ENCODE measurements at regions not wholly inside any gene's neighbourhood (a gene's known extent, or its start where the extent isn't known, plus 50 kb on each side); places are given as distances from the start of the nearest gene placed in this dataset.

DNA sequence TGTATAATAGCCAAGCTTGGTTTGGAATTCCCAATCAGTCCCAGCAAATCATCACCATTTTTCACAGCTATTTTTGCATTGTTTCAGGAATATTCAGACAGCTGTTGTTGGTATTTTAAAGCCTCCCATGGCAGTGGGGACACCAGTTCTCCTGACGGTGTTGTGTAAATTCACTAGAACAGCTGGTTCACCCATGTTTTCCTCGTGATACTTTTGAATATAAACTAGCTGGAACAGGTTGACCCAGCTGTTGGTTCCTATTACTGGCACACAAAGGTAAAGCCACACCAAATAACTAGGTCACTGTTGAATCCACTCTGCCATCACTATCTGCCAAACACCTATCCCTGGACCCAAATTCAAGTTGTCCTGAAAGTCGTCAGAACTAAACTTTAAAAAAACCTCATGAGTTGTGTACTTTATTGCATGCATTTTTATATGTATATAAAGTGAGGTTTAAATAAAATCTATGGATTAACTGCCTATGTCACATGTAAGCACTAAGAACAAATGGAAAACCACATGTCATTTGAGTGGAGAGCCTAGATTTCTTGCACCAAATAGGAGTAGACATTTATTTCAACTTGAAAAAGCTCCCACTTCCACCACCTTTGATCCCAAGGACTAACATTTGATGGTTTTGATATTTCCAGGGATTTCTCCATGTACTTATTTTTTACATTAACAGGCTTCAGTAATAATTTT is 121.9 kb upstream of the PIK3R1 start:
- no peak for DNase-seq
- Mint-ChIP-seq H3K9me3 (peaks cover 0 to 10% (median 4%) of the 10 kb centered on the region in 8 donors), H3K4me1 (no peaks in the 10 kb centered on the region), H3K27me3 (peaks cover 0 to 1% of the 10 kb centered on the region in 2 donors), H3K4me3 (no peak overlapping the region), H3K27ac (no peak overlapping the region), H3K36me3 (no peaks in the 10 kb centered on the region)
- Histone ChIP-seq H3K4me1 (ENCODE audit: insufficient read depth, low read length) (no peaks in the 10 kb centered on the region), H3K9me3 (ENCODE audit: control insufficient read depth in 1 of 2, low read length in 2 of 2) (no peaks in the 10 kb centered on the region), H3K4me3 (ENCODE audit: low read length in 2 of 2) (no peak overlapping the region), H3K27ac (ENCODE audit: low read depth, low read length) (no peak overlapping the region), H3K27me3 (ENCODE audit: insufficient read depth, low read length) (no peaks in the 10 kb centered on the region), H3K36me3 (ENCODE audit: insufficient read depth, low read length) (no peaks in the 10 kb centered on the region)
- POLR2A ChIA-PET (ENCODE audit: partially characterized antibody), result no interaction called here
- CTCF ChIA-PET (ENCODE audit: partially characterized antibody), result no interaction called here
- intact Hi-C loops (cut with micrococcal nuclease), result no loop called here

DNA sequence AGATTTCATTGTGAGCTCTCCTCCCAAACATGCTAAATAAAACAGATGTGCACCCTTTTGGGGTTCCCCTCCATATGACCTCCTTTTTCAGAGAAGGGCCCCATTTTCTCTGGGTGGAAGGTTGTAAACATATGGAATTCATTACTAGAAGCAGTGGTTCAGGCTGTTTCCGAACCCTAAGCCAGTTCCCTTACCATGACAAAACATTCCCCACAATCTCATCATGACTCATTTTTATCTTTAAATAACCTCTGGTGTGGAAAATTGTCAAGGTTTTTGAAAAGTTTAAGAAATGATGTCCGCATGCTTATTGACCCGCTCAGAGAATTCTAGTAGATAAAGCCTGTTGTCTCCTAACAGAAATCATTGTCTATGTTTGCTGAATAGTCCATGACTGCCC is 127.3 kb upstream of the PIK3R1 start:
- ChIA-PET POLR2A (ENCODE audit: partially characterized antibody) (no interaction called here), CTCF (ENCODE audit: partially characterized antibody) (no interaction called here)
- Mint-ChIP-seq H3K27me3 (peaks cover 4 to 10% of the 10 kb centered on the region in 2 donors), H3K27ac (no peak overlapping the region), H3K36me3 (no peaks in the 10 kb centered on the region), H3K4me3 (no peak overlapping the region), H3K9me3 (peaks cover 0 to 2% (median 0%) of the 10 kb centered on the region in 8 donors), H3K4me1 (no peaks in the 10 kb centered on the region)
- Histone ChIP-seq H3K27me3 (ENCODE audit: insufficient read depth, low read length) (no peaks in the 10 kb centered on the region), H3K36me3 (ENCODE audit: insufficient read depth, low read length) (no peaks in the 10 kb centered on the region), H3K9me3 (ENCODE audit: control insufficient read depth in 1 of 2, low read length in 2 of 2) (no peaks in the 10 kb centered on the region), H3K27ac (ENCODE audit: low read depth, low read length) (no peak overlapping the region), H3K4me3 (ENCODE audit: low read length in 2 of 2) (no peak overlapping the region), H3K4me1 (ENCODE audit: insufficient read depth, low read length) (no peaks in the 10 kb centered on the region)
- intact Hi-C loops (cut with micrococcal nuclease), result no loop called here
- no peak for DNase-seq

GRCh38 chr5:68087866-68088265 is 127.7 kb upstream of the PIK3R1 start:
- ChIA-PET POLR2A (ENCODE audit: partially characterized antibody) (no interaction called here), CTCF (ENCODE audit: partially characterized antibody) (no interaction called here)
- Mint-ChIP-seq H3K27ac (no peak overlapping the region), H3K36me3 (no peaks in the 10 kb centered on the region), H3K4me1 (no peaks in the 10 kb centered on the region), H3K4me3 (no peak overlapping the region), H3K9me3 (peaks cover 0 to 2% (median 0%) of the 10 kb centered on the region in 8 donors), H3K27me3 (peaks cover 4 to 10% of the 10 kb centered on the region in 2 donors)
- DNase-seq, result no peak
- H3K27me3 ChIP-seq (ENCODE audit: insufficient read depth, low read length), result no peaks in the 10 kb centered on the region
- H3K36me3 ChIP-seq (ENCODE audit: insufficient read depth, low read length), result no peaks in the 10 kb centered on the region
- intact Hi-C loops (cut with micrococcal nuclease), result no loop called here
- H3K4me3 ChIP-seq (ENCODE audit: low read length in 2 of 2), result no peak overlapping the region
- no peaks in the 10 kb centered on the region for H3K9me3 ChIP-seq (ENCODE audit: control insufficient read depth in 1 of 2, low read length in 2 of 2)
- no peak overlapping the region for H3K27ac ChIP-seq (ENCODE audit: low read depth, low read length)
- no peaks in the 10 kb centered on the region for H3K4me1 ChIP-seq (ENCODE audit: insufficient read depth, low read length)

- no peaks in the 10 kb centered on the region for H3K9me3 ChIP-seq (ENCODE audit: control insufficient read depth in 1 of 2, low read length in 2 of 2)
- no peaks in the 10 kb centered on the region for H3K36me3 Mint-ChIP-seq
- H3K27ac Mint-ChIP-seq, result no peak overlapping the region
- H3K36me3 ChIP-seq (ENCODE audit: insufficient read depth, low read length), result no peaks in the 10 kb centered on the region
- POLR2A ChIA-PET (ENCODE audit: partially characterized antibody), result no interaction called here
- no peaks in the 10 kb centered on the region for H3K27me3 ChIP-seq (ENCODE audit: insufficient read depth, low read length)
- H3K27me3 Mint-ChIP-seq, result peaks cover 4 to 10% of the 10 kb centered on the region in 2 donors
- intact Hi-C loops (cut with micrococcal nuclease), result no loop called here
- H3K9me3 Mint-ChIP-seq, result peaks cover 0 to 2% (median 0%) of the 10 kb centered on the region in 8 donors
- DNase-seq, result no peak
- no peak overlapping the region for H3K27ac ChIP-seq (ENCODE audit: low read depth, low read length)
- H3K4me1 Mint-ChIP-seq, result no peaks in the 10 kb centered on the region
- H3K4me3 ChIP-seq (ENCODE audit: low read length in 2 of 2), result no peak overlapping the region
- no peak overlapping the region for H3K4me3 Mint-ChIP-seq
- H3K4me1 ChIP-seq (ENCODE audit: insufficient read depth, low read length), result no peaks in the 10 kb centered on the region
- CTCF ChIA-PET (ENCODE audit: partially characterized antibody), result interaction anchor here (0.8 kb wide), 1 partner anchor 598 kb away, joined by 3 read pairs; no protein-coding TSS in a partner anchor
These were observed 128.7 kb upstream of the PIK3R1 start for GRCh38 chr5:68086857-68087256.

- no peak overlapping the region for H3K27ac ChIP-seq (ENCODE audit: low read depth, low read length)
- CTCF ChIA-PET (ENCODE audit: partially characterized antibody), result interaction anchor here (0.8 kb wide), 1 partner anchor 598 kb away, joined by 3 read pairs; no protein-coding TSS in a partner anchor
These were observed 129.1 kb upstream of the PIK3R1 start for GRCh38 chr5:68086439-68086838.

GRCh38 chr5:68084396-68084795 is 131.2 kb upstream of the PIK3R1 start:
- H3K27ac Mint-ChIP-seq, result peak overlapping the region in 1 of 7 donors; percentile 66
- Histone ChIP-seq H3K27ac (ENCODE audit: low read depth, low read length) (no peak overlapping the region), H3K9me3 (ENCODE audit: control insufficient read depth in 1 of 2, low read length in 2 of 2) (no peaks in the 10 kb centered on the region), H3K27me3 (ENCODE audit: insufficient read depth, low read length) (no peaks in the 10 kb centered on the region), H3K4me1 (ENCODE audit: insufficient read depth, low read length) (no peaks in the 10 kb centered on the region), H3K4me3 (ENCODE audit: low read length in 2 of 2) (no peak overlapping the region), H3K36me3 (ENCODE audit: insufficient read depth, low read length) (no peaks in the 10 kb centered on the region)
- H3K36me3 Mint-ChIP-seq, result no peaks in the 10 kb centered on the region
- intact Hi-C loops (cut with micrococcal nuclease), result no loop called here
- H3K4me3 Mint-ChIP-seq, result no peak overlapping the region
- ChIA-PET CTCF (ENCODE audit: partially characterized antibody) (no interaction called here), POLR2A (ENCODE audit: partially characterized antibody) (no interaction called here)
- H3K9me3 Mint-ChIP-seq, result peaks cover 0 to 2% (median 0%) of the 10 kb centered on the region in 8 donors
- H3K27me3 Mint-ChIP-seq, result peaks cover 4 to 10% of the 10 kb centered on the region in 2 donors
- no peaks in the 10 kb centered on the region for H3K4me1 Mint-ChIP-seq
- DNase-seq, result no peak

More at GRCh38 chr5:68086439-68086838, 129.1 kb upstream of the PIK3R1 start:
- no peaks in the 10 kb centered on the region for H3K4me1 Mint-ChIP-seq
- H3K4me3 Mint-ChIP-seq, result no peak overlapping the region
- POLR2A ChIA-PET (ENCODE audit: partially characterized antibody), result no interaction called here
- Histone ChIP-seq H3K9me3 (ENCODE audit: control insufficient read depth in 1 of 2, low read length in 2 of 2) (no peaks in the 10 kb centered on the region), H3K36me3 (ENCODE audit: insufficient read depth, low read length) (no peaks in the 10 kb centered on the region), H3K4me3 (ENCODE audit: low read length in 2 of 2) (no peak overlapping the region), H3K27me3 (ENCODE audit: insufficient read depth, low read length) (no peaks in the 10 kb centered on the region), H3K4me1 (ENCODE audit: insufficient read depth, low read length) (no peaks in the 10 kb centered on the region)
- peaks cover 0 to 2% (median 0%) of the 10 kb centered on the region in 8 donors for H3K9me3 Mint-ChIP-seq
- H3K36me3 Mint-ChIP-seq, result no peaks in the 10 kb centered on the region
- H3K27me3 Mint-ChIP-seq, result peaks cover 4 to 10% of the 10 kb centered on the region in 2 donors
- no peak for DNase-seq
- no peak overlapping the region for H3K27ac Mint-ChIP-seq
- intact Hi-C loops (cut with micrococcal nuclease), result no loop called here

GRCh38 chr5:68080282-68081050 is 135.1 kb upstream of the PIK3R1 start:
- peaks cover 0 to 2% (median 0%) of the 10 kb centered on the region in 8 donors for H3K9me3 Mint-ChIP-seq
- no peak overlapping the region for H3K4me3 Mint-ChIP-seq
- H3K36me3 Mint-ChIP-seq, result no peaks in the 10 kb centered on the region
- no peaks in the 10 kb centered on the region for H3K27me3 ChIP-seq (ENCODE audit: insufficient read depth, low read length)
- H3K9me3 ChIP-seq (ENCODE audit: control insufficient read depth in 1 of 2, low read length in 2 of 2), result no peaks in the 10 kb centered on the region
- intact Hi-C loops (cut with micrococcal nuclease), result no loop called here
- H3K36me3 ChIP-seq (ENCODE audit: insufficient read depth, low read length), result no peaks in the 10 kb centered on the region
- no peak for DNase-seq
- no peaks in the 10 kb centered on the region for H3K4me1 ChIP-seq (ENCODE audit: insufficient read depth, low read length)
- peaks cover 3 to 10% of the 10 kb centered on the region in 2 donors for H3K27me3 Mint-ChIP-seq
- H3K4me1 Mint-ChIP-seq, result no peaks in the 10 kb centered on the region
- ChIA-PET POLR2A (ENCODE audit: partially characterized antibody) (no interaction called here), CTCF (ENCODE audit: partially characterized antibody) (no interaction called here)
- no peak overlapping the region for H3K27ac ChIP-seq (ENCODE audit: low read depth, low read length)
- H3K4me3 ChIP-seq (ENCODE audit: low read length in 2 of 2), result no peak overlapping the region
- no peak overlapping the region for H3K27ac Mint-ChIP-seq
